CD4-positive, alpha-beta T cell treated with Interleukin-1 beta for 1 hour (primary cell): ENCODE measurements at regions not wholly inside any gene's neighbourhood (a gene's known extent, or its start where the extent isn't known, plus 50 kb on each side); places are given as distances from the start of the nearest gene placed in this dataset.
"Not testable (repeated sequence)": the region's sequence is repeated elsewhere in the genome, so short reads cannot be mapped to it uniquely, and the experiment has no call there.

Source experiments
- DNase-seq, 2 donors: peaks; one replicate each; pipeline ENCODE4 v3.0.0-alpha.2; 2020 to 2022

DNA sequence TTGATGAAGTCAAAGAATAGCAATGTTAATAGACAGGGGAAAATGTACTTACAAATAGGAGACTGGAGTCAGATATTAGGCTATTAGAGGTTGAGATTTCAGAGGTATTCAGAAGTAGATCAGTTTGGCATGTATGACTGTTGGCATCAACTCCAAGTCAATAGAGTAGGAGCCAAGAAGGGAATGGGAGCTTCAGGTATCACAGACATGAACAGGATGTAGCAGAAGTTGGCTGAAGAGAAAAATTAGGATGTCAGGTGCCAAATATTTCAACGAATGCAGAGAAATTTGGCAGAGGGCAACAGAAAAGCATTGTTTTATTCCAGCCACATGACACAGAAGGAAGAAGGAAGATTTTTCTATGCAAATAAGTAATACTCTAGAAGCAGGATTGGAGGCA lies 69.7 kb downstream of the GLYATL1 start:
- no peak for DNase-seq

DNA sequence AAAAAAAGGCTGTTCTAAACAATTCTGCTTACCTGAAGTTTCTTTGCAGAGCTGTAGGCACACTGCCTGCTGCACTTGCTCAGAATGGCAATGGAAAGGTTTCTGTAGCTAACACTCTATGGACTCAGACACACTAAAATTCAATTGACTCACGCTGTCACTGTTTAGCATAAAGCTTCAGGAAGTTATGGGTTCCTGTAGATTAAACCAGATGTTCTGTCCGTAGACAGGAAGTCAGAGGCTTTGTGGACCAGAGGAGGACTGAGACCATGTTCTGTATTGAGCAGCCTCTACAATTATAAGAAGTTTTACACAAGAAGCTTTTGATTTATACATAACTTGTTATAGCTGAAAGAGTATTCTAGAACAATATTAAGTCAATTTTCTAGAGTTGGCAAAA lies 70.4 kb downstream of the GLYATL1 start:
- no peak for DNase-seq

DNA sequence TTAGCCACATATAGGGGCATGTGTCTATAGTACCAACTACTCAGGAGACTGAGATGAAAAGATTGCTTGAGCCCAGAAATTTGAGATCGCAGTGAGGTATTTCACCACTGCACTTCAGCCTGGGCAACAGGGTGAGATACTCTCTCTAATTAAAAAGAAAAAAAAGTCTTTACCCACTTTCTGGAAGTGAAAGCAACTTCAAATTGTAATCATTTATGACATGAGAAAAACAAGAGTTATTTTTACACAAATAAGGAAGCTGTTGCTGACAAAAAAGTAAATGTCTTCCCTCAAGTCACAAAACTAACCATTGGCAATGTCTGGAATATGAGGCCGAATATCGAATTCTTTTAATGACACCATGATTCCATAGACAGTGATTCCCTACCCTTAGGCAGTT lies 71.4 kb downstream of the GLYATL1 start:
- no peak for DNase-seq

DNA sequence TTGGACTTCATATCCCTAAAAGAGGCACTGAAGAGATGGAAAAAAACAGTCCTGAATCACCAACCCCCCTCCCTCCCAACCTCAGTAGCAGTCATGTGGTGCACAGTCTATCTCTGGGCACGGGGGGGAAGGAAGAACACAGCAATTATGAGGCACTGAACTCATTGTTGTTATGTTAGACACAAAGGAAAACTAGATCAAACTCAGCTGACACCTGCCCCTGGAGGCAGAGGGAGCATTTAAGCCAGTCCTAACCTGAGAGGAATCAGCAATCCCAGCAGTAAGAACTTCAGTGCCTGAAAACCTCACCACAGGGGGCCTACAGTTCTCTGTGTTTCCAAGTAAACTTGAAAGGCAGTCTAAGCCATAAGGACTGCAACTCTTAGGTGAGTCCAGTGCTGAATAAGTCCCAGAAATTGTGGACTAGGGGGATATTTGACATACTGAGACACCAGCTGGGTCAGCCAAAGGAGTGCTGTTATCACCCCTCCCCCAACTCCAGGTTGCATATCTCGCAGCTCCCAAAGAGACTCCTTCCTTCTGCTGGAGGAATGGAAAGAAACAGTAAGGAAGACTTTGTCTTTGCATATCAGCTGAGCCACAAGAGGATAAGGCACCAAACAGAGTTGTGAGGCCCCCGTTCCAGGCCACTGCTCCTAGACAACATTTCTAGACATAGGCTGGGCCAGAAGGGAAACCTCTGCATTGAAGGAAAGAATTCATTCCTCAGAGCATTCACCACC lies 72.5 kb downstream of the GLYATL1 start:
- no peak for DNase-seq

DNA sequence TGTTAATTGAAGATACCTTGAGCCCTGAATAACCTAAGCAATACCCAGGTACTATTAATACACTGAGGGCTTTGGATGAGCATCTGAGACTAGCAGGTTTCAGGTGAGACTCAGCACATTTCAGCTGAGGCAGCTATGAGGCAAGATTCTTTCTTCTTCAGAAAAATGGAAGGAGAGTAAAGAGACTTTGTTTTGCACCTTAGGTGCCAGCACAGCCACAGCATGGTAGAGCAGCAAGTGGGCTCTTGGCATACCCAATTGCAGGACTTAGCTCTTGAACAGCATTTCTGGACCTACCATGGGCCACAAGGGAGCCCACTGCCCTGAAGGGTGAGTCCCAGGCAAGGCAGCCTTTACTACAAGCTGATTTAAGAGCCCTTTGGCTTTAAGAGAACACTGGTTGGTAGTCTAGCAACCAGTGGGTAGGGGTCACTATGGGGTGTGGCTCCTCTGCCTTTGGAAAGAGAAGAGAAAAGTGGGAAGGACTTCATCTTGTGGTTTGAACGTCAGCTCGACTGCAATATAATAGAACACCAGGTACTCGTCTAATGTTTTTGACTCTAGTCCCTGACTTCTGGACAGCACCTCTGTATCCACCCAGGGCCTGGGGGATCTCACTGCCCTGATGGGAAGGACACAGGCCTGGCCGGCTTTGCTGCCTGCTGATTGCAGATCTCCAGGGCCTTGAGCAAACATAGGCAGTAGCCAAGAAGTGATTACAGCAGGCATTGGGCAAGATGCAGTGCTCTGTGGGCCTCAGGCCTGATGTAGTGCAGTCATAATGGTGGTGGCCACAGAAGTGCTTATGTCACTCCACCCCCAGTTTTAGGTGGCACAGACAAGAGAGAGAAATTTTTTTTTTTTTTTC lies 73.3 kb downstream of the GLYATL1 start:
- peak in 1 of 2 donors; percentile 12 for DNase-seq

DNA sequence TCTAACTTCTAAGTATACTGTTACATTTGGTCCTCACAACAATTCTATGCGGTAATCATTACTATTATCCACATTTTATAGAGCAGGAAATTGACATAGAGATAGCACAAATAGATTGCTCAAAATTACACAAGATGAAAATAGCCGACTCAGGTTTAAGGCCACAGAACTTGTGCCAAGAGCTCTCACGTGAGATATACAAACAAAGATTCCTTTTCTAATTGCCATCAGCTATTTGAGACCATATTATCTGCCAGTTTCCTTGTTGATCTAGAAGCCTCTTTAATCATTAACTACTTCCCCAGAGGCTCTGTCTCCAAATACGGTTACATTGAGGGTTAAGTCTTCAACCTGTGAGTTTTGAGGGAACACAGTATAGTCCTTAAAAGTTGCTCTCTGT lies 61.0 kb upstream of the GLYATL1B start:
- DNase-seq, result no peak

DNA sequence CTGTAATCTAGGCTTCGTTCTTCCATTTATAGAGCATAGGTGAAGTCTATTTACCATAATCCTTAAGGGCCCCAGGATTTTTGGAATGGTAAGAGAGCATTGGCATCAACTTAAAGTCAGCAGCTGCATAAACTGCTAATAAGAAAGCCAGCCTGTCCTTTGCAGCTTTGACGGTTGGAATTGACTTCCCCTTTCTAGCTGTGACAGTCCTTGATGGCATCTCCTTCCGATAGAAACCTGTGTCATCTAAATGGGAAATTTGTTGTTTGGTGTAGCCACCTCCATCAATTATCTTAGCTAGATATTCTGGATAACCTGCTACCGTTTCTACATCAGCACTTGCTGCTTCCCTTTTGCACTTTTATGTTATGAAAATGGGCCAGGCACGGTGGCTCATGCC lies 58.0 kb upstream of the GLYATL1B start:
- no peak for DNase-seq

DNA sequence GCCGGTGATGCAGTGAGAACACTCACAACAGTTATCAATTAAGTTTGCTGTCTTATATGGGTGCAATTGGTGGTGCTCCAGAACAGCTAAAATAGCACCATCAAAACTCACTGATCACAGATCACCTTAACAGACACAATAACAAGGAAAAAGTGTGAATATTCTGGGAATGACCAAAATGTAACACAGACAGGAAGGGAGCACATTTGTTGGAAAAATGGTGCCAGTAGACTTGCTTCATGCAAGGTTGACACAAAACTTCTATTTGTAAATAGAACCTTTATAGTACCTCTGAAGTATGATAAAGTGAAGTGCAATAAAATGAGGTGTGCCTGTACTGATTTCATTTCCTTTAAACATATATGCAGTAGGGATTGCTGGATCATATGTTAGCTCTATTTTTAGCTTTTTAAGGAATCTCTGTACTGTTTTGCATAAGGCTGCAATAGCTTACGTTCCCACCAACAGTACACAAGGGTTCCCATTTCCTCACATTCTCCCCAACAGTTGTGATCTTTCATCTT lies 56.7 kb upstream of the GLYATL1B start:
- DNase-seq, result no peak

DNA sequence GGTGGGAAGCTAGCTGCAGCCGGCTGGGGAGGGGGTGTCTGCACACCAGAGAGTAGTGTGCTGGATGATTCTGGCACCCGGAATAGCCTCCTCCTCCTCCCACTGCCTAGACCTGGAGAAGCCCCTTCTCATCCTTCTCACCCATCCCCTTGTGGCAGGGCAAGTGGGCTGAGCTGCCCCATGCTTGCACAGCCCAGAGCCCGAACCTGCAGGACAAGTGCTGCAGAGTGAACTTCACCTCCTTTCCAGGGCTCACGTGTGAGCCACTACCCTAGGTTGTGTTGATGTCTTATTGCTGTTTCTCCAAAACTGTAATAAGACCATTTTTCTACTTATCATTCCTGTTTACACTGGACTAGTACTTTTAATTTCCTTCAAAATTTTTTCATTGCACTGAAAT lies 56.1 kb upstream of the GLYATL1B start:
- no peak for DNase-seq

DNA sequence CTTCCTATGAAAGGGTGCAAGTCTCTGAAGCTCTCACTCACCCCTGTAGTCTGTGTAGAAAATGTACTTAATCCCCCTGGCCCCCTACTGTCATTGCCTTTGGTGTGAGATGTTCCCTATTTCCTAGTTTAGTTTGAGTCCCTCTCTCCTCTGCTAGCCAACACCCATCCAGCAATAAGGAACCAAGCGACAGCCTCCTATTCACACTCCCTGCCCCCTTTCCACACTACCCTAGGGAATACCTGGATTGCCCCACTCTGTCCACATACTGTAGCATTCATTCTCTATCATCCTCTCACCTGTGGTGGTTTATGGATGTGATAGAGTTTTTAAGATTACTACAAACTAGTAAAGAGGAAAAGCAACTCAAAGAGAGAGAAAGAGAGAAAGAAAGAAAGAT lies 54.4 kb upstream of the GLYATL1B start:
- not testable (repeated sequence) for DNase-seq
